GM10266 (cell line): ENCODE measurements at regions not wholly inside any gene's neighbourhood (a gene's known extent, or its start where the extent isn't known, plus 50 kb on each side); places are given as distances from the start of the nearest gene placed in this dataset.

ENCODE experiments used
- DNase-seq: peaks from one replicate; pipeline ENCODE4 v3.0.0; 2012; ENCODE audit errors: extremely low spot score
- TF ChIP-seq, protein P1 (sequence below): IDR thresholded peaks from 2 replicates; pipeline ENCODE4 v1.5.1; 2012; ENCODE audit warnings: mild to moderate bottlenecking, low read depth; ENCODE audit not compliant: control insufficient read depth, insufficient read depth; ENCODE audit errors: missing control alignments

DNA sequence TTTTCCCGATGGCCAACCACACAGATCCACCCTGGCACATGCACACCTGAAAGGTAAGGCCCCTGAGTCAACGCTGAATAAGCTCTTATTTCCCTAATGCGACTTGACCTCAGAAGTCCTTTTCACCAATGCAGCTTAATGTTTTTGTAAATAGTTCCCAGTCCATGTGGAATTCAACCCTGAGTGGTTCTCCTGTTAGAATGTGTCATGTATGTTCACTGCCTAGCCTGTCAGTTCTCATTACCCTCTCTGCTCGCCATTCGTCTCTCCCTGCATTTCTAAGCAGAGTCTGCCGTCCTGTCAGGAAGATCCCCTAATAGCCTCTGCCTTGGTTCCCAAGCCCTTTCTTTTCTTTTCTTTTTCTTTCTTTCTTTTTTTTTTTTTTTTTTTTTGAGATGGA lies 392.6 kb upstream of the SHH start:
- no peak for DNase-seq
- TF ChIP-seq, protein P1, sequence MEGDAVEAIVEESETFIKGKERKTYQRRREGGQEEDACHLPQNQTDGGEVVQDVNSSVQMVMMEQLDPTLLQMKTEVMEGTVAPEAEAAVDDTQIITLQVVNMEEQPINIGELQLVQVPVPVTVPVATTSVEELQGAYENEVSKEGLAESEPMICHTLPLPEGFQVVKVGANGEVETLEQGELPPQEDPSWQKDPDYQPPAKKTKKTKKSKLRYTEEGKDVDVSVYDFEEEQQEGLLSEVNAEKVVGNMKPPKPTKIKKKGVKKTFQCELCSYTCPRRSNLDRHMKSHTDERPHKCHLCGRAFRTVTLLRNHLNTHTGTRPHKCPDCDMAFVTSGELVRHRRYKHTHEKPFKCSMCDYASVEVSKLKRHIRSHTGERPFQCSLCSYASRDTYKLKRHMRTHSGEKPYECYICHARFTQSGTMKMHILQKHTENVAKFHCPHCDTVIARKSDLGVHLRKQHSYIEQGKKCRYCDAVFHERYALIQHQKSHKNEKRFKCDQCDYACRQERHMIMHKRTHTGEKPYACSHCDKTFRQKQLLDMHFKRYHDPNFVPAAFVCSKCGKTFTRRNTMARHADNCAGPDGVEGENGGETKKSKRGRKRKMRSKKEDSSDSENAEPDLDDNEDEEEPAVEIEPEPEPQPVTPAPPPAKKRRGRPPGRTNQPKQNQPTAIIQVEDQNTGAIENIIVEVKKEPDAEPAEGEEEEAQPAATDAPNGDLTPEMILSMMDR: no peak

DNA sequence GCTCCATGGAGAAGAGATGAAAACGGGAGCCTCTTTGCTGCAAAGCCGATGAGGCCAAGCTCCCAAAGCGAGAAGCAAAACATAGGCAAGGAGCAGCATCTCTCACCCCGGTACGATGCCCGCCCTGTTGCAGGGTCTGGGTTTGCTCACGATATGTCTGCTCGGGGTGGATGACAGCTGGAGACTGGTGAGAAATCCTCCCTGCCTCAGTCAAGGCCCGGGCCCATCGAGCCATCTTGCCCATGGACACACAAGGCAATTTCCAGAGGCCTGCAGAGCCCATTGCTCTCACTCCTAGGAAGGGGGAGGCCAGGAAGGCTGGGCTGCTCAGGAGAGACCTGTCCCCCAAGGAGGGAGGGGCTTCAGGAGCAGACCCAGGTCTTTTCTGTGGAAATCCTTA lies 391.7 kb upstream of the SHH start:
- TF ChIP-seq, protein P1: no peak

DNA sequence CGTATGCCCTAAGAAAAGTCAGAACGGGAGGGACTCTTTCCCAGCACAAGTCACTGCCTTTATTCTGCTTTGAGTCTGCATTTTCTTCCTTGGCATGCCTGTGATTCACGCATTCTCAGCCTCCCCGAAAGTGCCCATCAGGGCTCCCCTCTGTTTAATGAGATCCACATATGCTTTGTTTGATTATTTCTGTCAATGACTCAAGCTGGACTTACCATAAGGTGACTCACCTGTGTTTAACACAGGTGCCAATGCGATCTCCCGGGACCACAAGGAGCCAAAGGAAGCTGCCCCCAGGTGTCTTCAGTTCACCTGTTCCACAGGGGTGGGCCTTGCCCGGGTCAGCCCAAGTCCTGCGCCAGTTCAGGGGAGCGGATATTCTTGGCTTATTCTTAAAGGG lies 386.0 kb upstream of the SHH start:
- no peak for DNase-seq
- TF ChIP-seq, protein P1: no peak

More for the DNA sequence above, 391.7 kb upstream of the SHH start:
- no peak for DNase-seq

DNA sequence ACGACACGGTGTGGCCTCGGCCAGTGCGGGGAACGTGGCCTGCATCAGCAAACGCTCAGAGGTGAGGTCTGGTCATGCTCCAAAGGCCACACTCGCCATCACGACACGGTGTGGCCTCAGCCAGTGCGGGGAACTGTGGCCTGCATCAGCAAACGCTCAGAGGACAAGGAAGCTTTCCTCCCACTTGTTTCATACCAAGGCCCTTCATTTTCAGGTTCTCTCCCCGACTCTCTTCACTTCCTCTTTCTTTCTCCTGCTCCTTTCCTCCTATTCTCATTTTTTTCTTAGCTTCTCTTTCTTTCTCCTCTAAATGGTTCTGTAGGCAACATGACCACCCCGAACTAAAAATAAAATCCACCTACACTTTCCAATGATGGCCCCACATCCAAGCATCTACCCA lies 384.4 kb upstream of the SHH start:
- DNase-seq: no peak
- TF ChIP-seq, protein P1: no peak

GRCh38 chr7:156195276-156195675 lies 383.0 kb upstream of the SHH start:
- TF ChIP-seq, protein P1: no peak
- no peak for DNase-seq

GRCh38 chr7:156194813-156195212 lies 382.6 kb upstream of the SHH start:
- DNase-seq: no peak
- TF ChIP-seq, protein P1: no peak

DNA sequence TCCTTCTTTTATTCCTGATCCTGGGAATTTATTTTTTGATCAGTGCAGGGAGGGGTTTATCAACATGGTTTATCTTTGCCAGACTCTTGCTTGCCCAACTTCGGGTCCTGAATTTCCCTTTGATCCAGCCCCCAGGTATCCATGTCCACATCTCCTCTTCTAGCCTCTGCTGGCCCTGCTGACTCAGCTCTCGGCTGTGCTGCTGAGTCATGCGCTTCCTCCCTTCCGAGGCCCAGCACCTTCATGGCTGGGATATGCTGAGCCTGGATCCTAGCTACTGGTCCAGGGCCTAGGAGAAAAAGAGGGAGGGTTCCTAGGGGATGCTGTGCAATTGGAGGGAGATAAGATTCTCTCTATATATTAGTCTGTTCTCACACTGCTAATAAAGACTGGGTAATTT lies 380.7 kb upstream of the SHH start:
- no peak for DNase-seq
- TF ChIP-seq, protein P1: no peak
